ENCODE measurements at regions not wholly inside any gene's neighbourhood (a gene's known extent, or its start where the extent isn't known, plus 50 kb on each side); places are given as distances from the start of the nearest gene placed in this dataset.
A peak's percentile ranks its signal among the peaks of the same experiment; 100 is the strongest.
"Not testable (repeated sequence)": the region's sequence is repeated elsewhere in the genome, so short reads cannot be mapped to it uniquely, and the experiment has no call there.

- DNase-seq = no peak
Measured at GRCh38 chr5:60036192-60036938, 142.8 kb upstream of the PDE4D start.

DNA sequence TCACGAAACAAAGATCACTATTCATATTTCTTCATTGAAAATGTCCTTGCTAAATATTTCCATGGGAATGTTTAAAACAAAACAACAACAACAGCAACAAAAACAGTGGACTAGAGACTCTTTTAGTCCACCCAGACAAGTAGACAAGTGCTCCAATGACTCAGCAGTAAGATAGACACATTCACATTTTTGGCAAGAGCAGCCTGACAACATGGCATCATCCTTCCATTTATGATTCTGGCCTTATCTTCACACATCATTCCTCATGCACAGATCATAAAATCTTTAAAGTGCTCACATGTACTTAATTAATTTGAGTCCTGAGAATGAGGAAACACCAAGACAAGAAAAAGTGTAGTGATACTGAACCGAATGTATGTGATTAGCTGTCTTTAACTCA lies 132.6 kb upstream of the PDE4D start:
- DNase-seq = peak; percentile 26

DNA sequence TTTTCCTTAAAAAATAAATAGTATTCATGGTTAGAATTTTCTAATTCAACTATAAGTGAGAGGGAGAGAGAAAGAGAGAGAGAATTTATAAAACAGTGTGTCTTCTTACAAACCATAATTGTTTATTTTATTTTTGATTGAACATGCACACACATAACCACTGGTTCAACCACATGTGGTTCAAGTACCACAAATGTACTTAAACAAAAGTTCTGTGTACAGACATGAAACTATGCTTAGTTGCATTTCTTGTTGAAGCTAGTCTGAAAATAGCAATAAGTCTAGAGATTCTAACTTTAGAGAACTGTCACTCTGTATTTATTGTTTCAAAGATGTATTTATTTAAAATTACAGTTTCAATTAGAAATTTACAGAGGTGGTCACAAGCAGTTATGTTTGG lies 130.6 kb upstream of the PDE4D start:
- DNase-seq = no peak

DNA sequence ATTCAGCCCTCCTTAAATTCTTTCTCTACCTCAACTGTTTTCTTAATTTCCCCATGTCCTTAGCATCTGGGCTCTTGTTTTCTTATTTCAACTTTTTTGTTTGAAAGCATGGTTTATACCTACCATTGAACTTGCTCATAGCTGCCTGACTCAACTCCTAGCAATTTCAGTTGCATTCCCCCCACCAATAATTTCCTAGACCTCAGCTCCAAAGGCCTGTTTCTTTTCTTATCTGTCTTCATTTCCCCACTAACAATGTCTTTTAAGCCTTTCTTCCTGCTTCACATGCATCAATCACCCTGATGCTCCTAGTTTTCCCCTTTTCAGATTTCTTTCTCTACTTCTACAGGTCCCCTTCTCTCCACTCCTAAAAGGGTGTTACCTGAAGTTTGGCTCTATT lies 129.7 kb upstream of the PDE4D start:
- peak; percentile 43 for DNase-seq

GRCh38 chr5:60020457-60020856 lies 126.9 kb upstream of the PDE4D start:
- DNase-seq = no peak

GRCh38 chr5:60018960-60019359 lies 125.4 kb upstream of the PDE4D start:
- DNase-seq = not testable (repeated sequence)

- DNase-seq = no peak
Measured at GRCh38 chr5:60018091-60018490, 124.6 kb upstream of the PDE4D start.

DNA sequence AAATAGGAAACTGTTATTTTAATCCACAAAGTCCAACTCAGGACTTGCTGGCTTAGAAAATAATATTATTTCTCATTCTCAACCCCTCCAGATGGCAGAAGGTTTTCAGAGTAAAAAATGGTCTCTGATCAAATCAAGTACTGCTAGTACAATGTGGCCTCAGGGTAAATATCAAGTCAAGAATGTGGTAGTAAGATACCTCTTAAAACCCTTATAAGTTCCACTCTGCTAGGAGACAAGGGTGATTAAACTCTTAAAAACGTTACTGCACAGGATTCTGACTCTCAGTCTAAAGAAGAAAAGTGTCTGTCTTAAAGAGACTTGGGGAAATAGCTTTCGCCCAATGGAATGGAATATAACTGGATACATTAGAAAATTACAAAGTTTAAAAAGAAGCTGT lies 120.8 kb upstream of the PDE4D start:
- DNase-seq = no peak

GRCh38 chr5:60010853-60011252 lies 117.3 kb upstream of the PDE4D start:
- no peak for DNase-seq

DNA sequence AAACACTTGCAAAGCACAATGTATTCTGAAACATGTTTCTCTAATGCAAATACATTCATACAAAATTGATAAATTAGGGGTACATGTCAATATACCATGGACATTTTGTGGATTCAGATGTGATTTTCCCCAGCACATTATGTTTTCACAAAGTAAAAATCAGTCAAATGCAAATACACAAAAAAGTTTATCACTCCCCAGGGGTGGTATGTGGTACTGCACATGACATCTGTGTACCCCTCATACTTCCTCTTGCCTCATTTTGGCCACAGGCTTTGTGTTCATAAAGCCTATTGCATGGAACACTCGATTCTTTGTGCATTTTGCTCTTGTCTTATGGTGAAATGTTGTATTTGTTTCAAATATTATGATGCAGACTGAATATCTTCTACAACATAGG lies 116.8 kb upstream of the PDE4D start:
- no peak for DNase-seq

GRCh38 chr5:60007729-60008128 lies 114.2 kb upstream of the PDE4D start:
- no peak for DNase-seq

DNA sequence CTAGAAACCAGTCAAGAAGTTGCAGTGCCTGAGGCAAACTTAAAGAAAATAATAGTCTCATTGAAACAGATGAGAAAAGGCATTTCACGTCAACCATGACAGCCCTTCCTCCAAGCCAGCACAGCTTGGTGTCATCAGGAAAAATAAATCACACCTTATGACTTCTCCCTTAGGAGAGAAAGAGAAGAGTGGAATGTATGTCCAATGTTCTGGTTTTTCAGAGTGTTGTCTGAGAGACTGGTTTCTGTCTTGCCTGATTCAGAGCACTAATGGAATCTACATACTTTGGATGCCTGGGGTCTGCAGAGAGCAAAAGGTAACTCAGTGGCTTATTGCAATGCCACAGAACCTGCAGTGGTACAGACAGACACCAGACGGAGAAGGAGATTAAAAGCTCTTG lies 105.5 kb upstream of the PDE4D start:
- DNase-seq = peak; percentile 28

- no peak for DNase-seq
Measured at GRCh38 chr5:59992206-59992605, 98.7 kb upstream of the PDE4D start.

GRCh38 chr5:59988396-59988795 lies 94.9 kb upstream of the PDE4D start:
- DNase-seq = no peak

DNA sequence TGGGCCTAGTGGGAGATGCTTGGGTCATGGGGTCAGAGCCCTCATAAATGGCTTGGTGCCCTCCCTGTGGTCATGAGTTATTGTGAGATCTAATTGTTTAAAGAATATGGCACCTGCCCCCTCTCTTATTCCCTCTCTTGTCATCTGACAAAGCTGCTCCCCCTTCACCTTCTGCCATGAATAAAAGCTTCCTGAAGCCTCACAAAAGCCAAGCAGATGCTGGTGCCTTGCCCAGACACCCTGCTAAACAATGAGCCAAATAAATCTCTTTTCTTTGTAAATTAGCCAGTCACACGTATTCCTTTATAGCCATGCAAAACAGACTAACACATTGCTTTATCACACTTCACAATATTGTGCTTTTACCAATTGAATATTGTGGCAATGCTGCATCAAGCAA lies 82.8 kb upstream of the PDE4D start:
- DNase-seq = no peak

DNA sequence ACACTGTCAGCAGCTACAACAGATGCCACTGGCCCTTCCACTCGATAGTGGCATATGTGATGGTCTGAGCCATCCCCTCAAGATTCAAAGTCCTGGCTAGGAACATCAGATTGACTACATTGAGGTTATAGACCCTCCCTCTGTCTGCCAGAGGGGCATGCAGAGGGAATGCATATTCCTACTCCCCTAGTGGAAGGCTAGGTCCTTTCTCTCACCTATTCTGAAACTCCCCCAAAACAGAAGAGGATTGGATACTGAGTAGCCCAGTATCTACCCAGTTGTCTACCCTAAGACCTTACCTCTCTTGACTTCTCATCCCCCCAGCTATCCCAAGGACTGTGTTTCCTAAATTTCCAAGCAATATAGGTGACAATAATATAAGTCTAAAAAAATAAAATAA lies 78.5 kb upstream of the PDE4D start:
- DNase-seq = no peak

GRCh38 chr5:59959330-59959729 lies 65.8 kb upstream of the PDE4D start:
- DNase-seq = no peak

- no peak for DNase-seq
Measured at GRCh38 chr5:59956130-59956783, 62.7 kb upstream of the PDE4D start.

GRCh38 chr5:59955241-59955640 lies 61.7 kb upstream of the PDE4D start:
- DNase-seq = no peak

- DNase-seq = no peak
Measured at GRCh38 chr5:59943452-59944113, 50.1 kb upstream of the PDE4D start.

All from kidney glomerular epithelial cell (primary cell).